Osteoblast (primary cell): ENCODE measurements at regions not wholly inside any gene's neighbourhood (a gene's known extent, or its start where the extent isn't known, plus 50 kb on each side); places are given as distances from the start of the nearest gene placed in this dataset.
"Not testable (repeated sequence)": the region's sequence is repeated elsewhere in the genome, so short reads cannot be mapped to it uniquely, and the experiment has no call there.

Source experiments
- DNase-seq: peaks from one replicate; pipeline ENCODE4 v3.0.0; 2011; ENCODE audit warnings: low spot score, mixed read lengths; ENCODE audit not compliant: insufficient read length; ENCODE audit errors: missing footprints
- H2AFZ ChIP-seq: 2 replicates; pipeline ENCODE4 v1.6.0; 2011; ENCODE audit warnings: mild to moderate bottlenecking, low read length
- H3K27ac ChIP-seq: 2 replicates; pipeline ENCODE4 v1.5.1; 2011; ENCODE audit warnings: mild to moderate bottlenecking, low read depth, low read length, moderate library complexity
- H3K27me3 ChIP-seq: 2 replicates; pipeline ENCODE4 v1.6.0; 2012; ENCODE audit warnings: mild to moderate bottlenecking, control low read depth, inconsistent platforms, low read length, moderate library complexity; ENCODE audit not compliant: insufficient read depth
- H3K36me3 ChIP-seq: 2 replicates; pipeline ENCODE4 v1.5.1; 2011; ENCODE audit warnings: mild to moderate bottlenecking, low read length, control low read depth, moderate library complexity; ENCODE audit not compliant: insufficient read depth
- H3K4me1 ChIP-seq: 2 replicates; pipeline ENCODE4 v1.5.1; 2011; ENCODE audit warnings: mild to moderate bottlenecking, low read length, control low read depth, moderate library complexity; ENCODE audit not compliant: insufficient read depth
- H3K4me2 ChIP-seq: 2 replicates; pipeline ENCODE4 v1.6.0; 2011; ENCODE audit warnings: mild to moderate bottlenecking, low read length; ENCODE audit not compliant: insufficient read depth
- H3K4me3 ChIP-seq: fragments of 200-600 bp; sonication (generic); 3 replicates; pipeline ENCODE4 v1.5.1; 2012; ENCODE audit warnings: mild to moderate bottlenecking, low read length, inconsistent platforms; ENCODE audit not compliant: insufficient read depth
- H3K79me2 ChIP-seq: 2 replicates; pipeline ENCODE4 v1.6.0; 2012; ENCODE audit warnings: mild to moderate bottlenecking, low read length, control low read depth, inconsistent platforms; ENCODE audit not compliant: insufficient read depth
- H3K9me3 ChIP-seq: 2 replicates; pipeline ENCODE4 v1.5.1; 2011; ENCODE audit warnings: low read depth, low read length, control low read depth
- H4K20me1 ChIP-seq: 2 replicates; pipeline ENCODE4 v1.6.0; 2012; ENCODE audit warnings: mild to moderate bottlenecking, low read length, control low read depth; ENCODE audit not compliant: insufficient read depth
- TF ChIP-seq, protein P1 (sequence below): IDR thresholded peaks from 2 replicates; pipeline ENCODE4 v1.5.1; 2011; ENCODE audit warnings: mild to moderate bottlenecking, low read depth, low read length, moderate library complexity; ENCODE audit errors: extremely low read depth

DNA sequence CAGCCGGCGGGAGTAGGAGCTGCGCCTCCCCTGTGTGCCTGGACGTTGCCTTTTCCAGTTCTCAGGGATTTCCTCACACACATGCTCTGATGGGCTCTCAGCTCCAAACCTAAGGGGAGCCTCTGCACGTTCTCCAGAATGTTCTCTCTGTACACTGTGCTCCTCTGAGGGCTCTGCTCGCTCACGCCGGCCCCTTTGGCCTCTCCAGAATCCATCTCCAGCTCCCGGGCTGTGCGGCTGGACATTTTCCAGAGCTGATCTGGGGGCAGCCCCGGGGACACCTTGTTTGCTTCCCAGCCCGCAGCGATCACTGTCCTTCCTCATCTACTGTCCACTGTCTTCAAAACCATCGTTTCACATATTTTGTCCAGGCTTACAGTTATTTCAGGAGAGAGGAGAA, 245.4 kb upstream of the HDAC4 start:
- TF ChIP-seq, protein P1, sequence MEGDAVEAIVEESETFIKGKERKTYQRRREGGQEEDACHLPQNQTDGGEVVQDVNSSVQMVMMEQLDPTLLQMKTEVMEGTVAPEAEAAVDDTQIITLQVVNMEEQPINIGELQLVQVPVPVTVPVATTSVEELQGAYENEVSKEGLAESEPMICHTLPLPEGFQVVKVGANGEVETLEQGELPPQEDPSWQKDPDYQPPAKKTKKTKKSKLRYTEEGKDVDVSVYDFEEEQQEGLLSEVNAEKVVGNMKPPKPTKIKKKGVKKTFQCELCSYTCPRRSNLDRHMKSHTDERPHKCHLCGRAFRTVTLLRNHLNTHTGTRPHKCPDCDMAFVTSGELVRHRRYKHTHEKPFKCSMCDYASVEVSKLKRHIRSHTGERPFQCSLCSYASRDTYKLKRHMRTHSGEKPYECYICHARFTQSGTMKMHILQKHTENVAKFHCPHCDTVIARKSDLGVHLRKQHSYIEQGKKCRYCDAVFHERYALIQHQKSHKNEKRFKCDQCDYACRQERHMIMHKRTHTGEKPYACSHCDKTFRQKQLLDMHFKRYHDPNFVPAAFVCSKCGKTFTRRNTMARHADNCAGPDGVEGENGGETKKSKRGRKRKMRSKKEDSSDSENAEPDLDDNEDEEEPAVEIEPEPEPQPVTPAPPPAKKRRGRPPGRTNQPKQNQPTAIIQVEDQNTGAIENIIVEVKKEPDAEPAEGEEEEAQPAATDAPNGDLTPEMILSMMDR, result no peak
- no peak overlapping the region for H3K4me2 ChIP-seq
- no peaks in the 10 kb centered on the region for H3K27me3 ChIP-seq
- no peak overlapping the region for H3K4me3 ChIP-seq
- no peaks in the 10 kb centered on the region for H3K9me3 ChIP-seq
- DNase-seq, result no peak
- H3K4me1 ChIP-seq, result no peaks in the 10 kb centered on the region
- no peaks in the 10 kb centered on the region for H3K36me3 ChIP-seq
- H2AFZ ChIP-seq, result no peak overlapping the region
- no peaks in the 10 kb centered on the region for H3K79me2 ChIP-seq
- H4K20me1 ChIP-seq, result no peaks in the 10 kb centered on the region
- H3K27ac ChIP-seq, result no peak overlapping the region

DNA sequence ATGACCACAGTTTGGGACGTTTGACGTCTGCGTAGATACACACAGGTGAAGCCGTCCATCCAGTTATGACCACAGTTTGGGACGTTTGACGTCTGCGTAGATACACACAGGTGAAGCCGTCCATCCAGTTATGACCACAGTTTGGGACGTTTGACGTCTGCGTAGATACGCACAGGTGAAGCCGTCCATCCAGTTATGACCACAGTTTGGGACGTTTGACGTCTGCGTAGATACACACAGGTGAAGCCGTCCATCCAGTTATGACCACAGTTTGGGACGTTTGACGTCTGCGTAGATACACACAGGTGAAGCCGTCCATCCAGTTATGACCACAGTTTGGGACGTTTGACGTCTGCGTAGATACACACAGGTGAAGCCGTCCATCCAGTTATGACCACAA, 243.8 kb upstream of the HDAC4 start:
- not testable (repeated sequence) for H3K36me3 ChIP-seq

GRCh38 chr2:239644011-239644410, 243.2 kb upstream of the HDAC4 start:
- Histone ChIP-seq H3K27ac (no peak overlapping the region), H3K9me3 (no peaks in the 10 kb centered on the region), H2AFZ (no peak overlapping the region), H3K36me3 (no peaks in the 10 kb centered on the region), H3K4me2 (no peak overlapping the region), H3K4me3 (no peak overlapping the region), H3K79me2 (no peaks in the 10 kb centered on the region), H3K4me1 (no peaks in the 10 kb centered on the region), H3K27me3 (no peaks in the 10 kb centered on the region), H4K20me1 (no peaks in the 10 kb centered on the region)
- DNase-seq, result peak; percentile 14
- TF ChIP-seq, protein P1, result no peak

More for the DNA sequence above, 243.8 kb upstream of the HDAC4 start:
- not testable (repeated sequence) for H3K9me3 ChIP-seq, H2AFZ ChIP-seq, H3K27ac ChIP-seq, H3K4me1 ChIP-seq, H4K20me1 ChIP-seq, DNase-seq, H3K79me2 ChIP-seq, H3K27me3 ChIP-seq, H3K4me2 ChIP-seq, H3K4me3 ChIP-seq

DNA sequence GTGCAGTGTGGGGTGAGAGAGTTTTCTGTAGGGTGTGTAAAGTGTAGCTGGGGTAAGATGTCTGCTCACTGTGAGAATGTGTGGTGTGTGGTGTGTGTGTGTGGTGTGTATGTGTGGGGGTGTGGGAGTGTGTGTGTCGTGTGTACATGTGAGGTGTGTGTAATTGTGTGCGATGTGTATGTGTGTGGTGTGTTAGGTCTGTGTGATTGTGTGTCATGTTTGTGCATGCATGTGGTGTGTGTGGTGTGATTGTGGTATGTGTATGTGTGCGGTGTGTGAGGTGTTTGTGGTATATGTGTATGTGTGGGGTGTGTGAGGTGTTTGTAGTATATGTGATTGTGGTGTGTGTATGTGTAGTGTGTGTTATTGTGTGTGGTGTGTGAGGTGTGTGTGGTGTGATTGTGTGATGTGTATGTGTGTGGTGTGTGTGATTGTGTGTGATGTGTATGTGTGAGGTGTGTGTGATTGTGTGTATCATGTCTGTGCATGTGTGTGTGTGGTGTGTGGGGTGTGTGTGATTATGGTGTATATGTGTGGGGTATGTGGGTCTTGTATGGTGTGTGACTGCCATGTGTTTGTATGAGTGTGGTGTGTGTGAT, 241.7 kb upstream of the HDAC4 start:
- TF ChIP-seq, protein P1, result no peak
- H3K27me3 ChIP-seq, result no peaks in the 10 kb centered on the region
- no peaks in the 10 kb centered on the region for H4K20me1 ChIP-seq
- H3K4me2 ChIP-seq, result no peak overlapping the region
- H3K4me3 ChIP-seq, result no peak overlapping the region
- H3K27ac ChIP-seq, result no peak overlapping the region
- H3K36me3 ChIP-seq, result no peaks in the 10 kb centered on the region
- H3K79me2 ChIP-seq, result no peaks in the 10 kb centered on the region
- no peak for DNase-seq
- no peak overlapping the region for H2AFZ ChIP-seq
- H3K4me1 ChIP-seq, result no peaks in the 10 kb centered on the region
- no peaks in the 10 kb centered on the region for H3K9me3 ChIP-seq

DNA sequence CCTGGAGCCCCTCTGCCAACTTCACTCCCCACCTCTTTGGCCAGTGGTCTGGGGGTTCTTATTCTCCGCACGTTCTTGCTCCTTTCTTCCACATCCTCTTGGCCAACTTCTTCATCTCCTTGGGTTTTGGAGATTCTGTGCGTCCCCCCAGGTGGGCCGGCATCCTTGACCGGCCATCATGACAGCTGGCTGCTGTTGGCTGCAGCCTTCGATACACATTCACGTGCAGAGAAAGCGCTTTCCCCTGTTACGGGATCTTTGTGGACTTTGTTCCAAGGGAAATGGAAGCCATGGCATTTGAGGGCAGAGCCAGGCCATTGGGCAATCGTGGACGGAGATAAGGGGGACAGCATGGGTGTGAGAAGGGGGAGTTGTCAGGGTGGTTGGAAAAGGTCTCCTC, 241.1 kb upstream of the HDAC4 start:
- not testable (repeated sequence) for H3K27ac ChIP-seq, H3K79me2 ChIP-seq, H2AFZ ChIP-seq, H3K4me3 ChIP-seq, H3K36me3 ChIP-seq, H3K27me3 ChIP-seq, H3K4me2 ChIP-seq, H3K9me3 ChIP-seq, H4K20me1 ChIP-seq, DNase-seq, H3K4me1 ChIP-seq
